Lung (tissue), 11 donors: ENCODE measurements at regions not wholly inside any gene's neighbourhood (a gene's known extent, or its start where the extent isn't known, plus 50 kb on each side); places are given as distances from the start of the nearest gene placed in this dataset.

Experiments used
- ATAC-seq: fragments of 200-7000 bp; cut with Tn5 transposase; one replicate; pipeline ENCODE4 v1.9.1; 2020; ENCODE audit warnings: moderate number of reproducible peaks; ENCODE audit not compliant: insufficient read depth, low FRiP score
- DNase-seq, 3 donors: peaks; one replicate each; pipeline ENCODE4 v3.0.0-alpha.2; 2013 to 2017
- H3K27ac ChIP-seq, 2 donors: one replicate each; pipeline ENCODE4 v1.5.1; 2013; ENCODE audit warnings: mild to moderate bottlenecking in 2 of 2, moderate library complexity in 2 of 2, control low read depth in 1 of 2, inconsistent platforms in 1 of 2, low read depth in 1 of 2, low read length in 1 of 2
- H3K27me3 ChIP-seq, 3 donors: one replicate each; pipeline ENCODE4 v1.5.1; 2013; ENCODE audit warnings: low read length in 2 of 3; ENCODE audit not compliant: control insufficient read depth in 3 of 3, insufficient read depth in 3 of 3
- H3K36me3 ChIP-seq, 4 donors: one replicate each; pipeline ENCODE4 v1.5.1; 2013; ENCODE audit warnings: low read length in 4 of 4, mild to moderate bottlenecking in 1 of 4, moderate library complexity in 1 of 4; ENCODE audit not compliant: control insufficient read depth in 4 of 4, insufficient read depth in 4 of 4
- H3K4me1 ChIP-seq, 5 donors: one replicate each; pipeline ENCODE4 v1.5.1; 2013; ENCODE audit warnings: low read length in 5 of 5, mild to moderate bottlenecking in 2 of 5, moderate library complexity in 1 of 5; ENCODE audit not compliant: control insufficient read depth in 5 of 5, insufficient read depth in 5 of 5
- H3K4me3 ChIP-seq: one replicate; pipeline ENCODE4 v1.5.1; 2013; ENCODE audit warnings: mild to moderate bottlenecking, control low read depth, moderate library complexity
- H3K9ac ChIP-seq, 2 donors: one replicate each; pipeline ENCODE4 v1.5.1; 2013; ENCODE audit warnings: low read length in 2 of 2, control low read depth in 1 of 2; ENCODE audit not compliant: insufficient read depth in 1 of 2
- H3K9me3 ChIP-seq, 4 donors: one replicate each; pipeline ENCODE4 v1.5.1; 2013; ENCODE audit warnings: low read length in 3 of 4, mild to moderate bottlenecking in 1 of 4, moderate library complexity in 1 of 4; ENCODE audit not compliant: control insufficient read depth in 4 of 4, insufficient read depth in 3 of 4
- WGBS, 2 donors: extraction: QIAGEN DNeasy Blood & Tissue Kit; methylation state at CpG; one replicate each; pipeline ENCODE4 v1.1.7; 2013; 5-methylcytosine and 5-hydroxymethylcytosine counted together
- TF ChIP-seq, protein P1 (sequence below): IDR thresholded peaks from 2 replicates; pipeline ENCODE4 v1.5.1; 2012; ENCODE audit warnings: mild to moderate bottlenecking; ENCODE audit errors: control extremely low read depth, extremely low read depth
- donor health status: control.
- donor health status: control.
- donor health status: Bipolar disorder and iron deficiency.
- donor health status: healthy.
- donor health status: DM: yes; HTN: yes; CAD: no.

DNA sequence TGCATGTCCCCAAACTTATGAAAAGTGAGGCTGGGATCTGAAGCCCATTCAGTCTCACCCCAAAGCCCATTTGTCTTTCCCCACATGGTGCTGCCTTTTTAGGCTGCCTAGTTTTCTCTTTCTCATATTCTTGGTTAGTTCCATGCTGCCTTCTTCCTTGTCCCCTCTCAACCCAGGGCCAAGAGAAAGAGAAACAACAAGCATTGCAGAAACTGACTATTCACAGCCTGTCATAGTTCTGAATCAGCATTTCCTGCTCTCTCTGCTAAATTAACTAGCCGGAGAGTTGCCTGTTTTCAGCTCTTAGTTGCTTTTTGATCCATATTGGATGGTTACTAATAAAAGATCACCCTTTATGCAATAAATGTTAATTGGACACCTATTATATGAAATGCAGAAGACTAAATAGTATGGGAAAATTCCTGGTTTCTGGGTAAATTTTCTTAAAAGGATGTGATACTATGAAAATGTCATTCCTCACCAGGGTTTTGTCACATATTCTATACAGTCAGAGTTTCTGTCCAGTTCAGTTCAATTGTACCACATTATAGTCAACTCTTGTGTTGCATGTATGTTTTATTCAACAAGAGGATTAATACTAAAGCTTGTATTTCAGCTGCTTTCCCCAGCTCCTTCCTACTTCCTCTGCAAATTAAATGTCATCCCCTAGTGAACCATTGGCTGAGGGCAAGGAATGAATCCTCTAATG, 246.5 kb downstream of the GALR1 start:
- 43 to 46% methylated on average over 1 of the region's 1 CpG for WGBS, 2 donors

DNA sequence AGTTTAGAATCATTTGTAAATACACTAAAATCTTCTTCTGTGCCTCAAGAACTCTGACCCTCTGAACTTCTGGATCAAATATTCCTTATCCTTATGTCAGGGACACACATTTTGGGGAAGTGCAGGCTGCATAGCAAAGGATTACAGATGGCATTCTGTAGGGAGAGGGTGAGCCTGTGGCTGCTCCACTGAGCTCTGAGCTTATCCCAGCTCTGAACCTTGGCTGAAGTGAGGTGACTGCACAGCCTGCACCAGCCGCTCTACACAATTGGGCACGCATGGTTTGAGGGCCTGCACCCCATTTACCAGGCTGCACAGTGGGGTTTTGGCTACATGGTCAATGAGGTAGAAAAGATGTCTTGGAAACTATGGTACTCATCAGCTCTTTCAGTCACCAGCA, 251.6 kb downstream of the GALR1 start:
- 43 to 46% methylated on average over 2 of the region's 2 CpGs for WGBS, 2 donors
- H3K4me3 ChIP-seq: no peak overlapping the region
- H3K27me3 ChIP-seq: no peaks in the 10 kb centered on the region
- H3K4me1 ChIP-seq: no peaks in the 10 kb centered on the region
- ATAC-seq (no peak), DNase-seq (no peak)
- TF ChIP-seq, protein P1, sequence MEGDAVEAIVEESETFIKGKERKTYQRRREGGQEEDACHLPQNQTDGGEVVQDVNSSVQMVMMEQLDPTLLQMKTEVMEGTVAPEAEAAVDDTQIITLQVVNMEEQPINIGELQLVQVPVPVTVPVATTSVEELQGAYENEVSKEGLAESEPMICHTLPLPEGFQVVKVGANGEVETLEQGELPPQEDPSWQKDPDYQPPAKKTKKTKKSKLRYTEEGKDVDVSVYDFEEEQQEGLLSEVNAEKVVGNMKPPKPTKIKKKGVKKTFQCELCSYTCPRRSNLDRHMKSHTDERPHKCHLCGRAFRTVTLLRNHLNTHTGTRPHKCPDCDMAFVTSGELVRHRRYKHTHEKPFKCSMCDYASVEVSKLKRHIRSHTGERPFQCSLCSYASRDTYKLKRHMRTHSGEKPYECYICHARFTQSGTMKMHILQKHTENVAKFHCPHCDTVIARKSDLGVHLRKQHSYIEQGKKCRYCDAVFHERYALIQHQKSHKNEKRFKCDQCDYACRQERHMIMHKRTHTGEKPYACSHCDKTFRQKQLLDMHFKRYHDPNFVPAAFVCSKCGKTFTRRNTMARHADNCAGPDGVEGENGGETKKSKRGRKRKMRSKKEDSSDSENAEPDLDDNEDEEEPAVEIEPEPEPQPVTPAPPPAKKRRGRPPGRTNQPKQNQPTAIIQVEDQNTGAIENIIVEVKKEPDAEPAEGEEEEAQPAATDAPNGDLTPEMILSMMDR: no peak
- H3K9me3 ChIP-seq: peaks cover 0 to 5% (median 0%) of the 10 kb centered on the region in 4 donors
- no peaks in the 10 kb centered on the region for H3K36me3 ChIP-seq
- H3K27ac ChIP-seq: no peak overlapping the region
- no peak overlapping the region for H3K9ac ChIP-seq

More for the DNA sequence above, 246.5 kb downstream of the GALR1 start:
- H3K27me3 ChIP-seq: no peaks in the 10 kb centered on the region
- no peak for ATAC-seq
- H3K9ac ChIP-seq: no peak overlapping the region
- no peaks in the 10 kb centered on the region for H3K36me3 ChIP-seq
- TF ChIP-seq, protein P1: no peak
- no peaks in the 10 kb centered on the region for H3K4me1 ChIP-seq
- no peaks in the 10 kb centered on the region for H3K9me3 ChIP-seq
- no peak overlapping the region for H3K4me3 ChIP-seq
- no peak overlapping the region for H3K27ac ChIP-seq
- no peak for DNase-seq

DNA sequence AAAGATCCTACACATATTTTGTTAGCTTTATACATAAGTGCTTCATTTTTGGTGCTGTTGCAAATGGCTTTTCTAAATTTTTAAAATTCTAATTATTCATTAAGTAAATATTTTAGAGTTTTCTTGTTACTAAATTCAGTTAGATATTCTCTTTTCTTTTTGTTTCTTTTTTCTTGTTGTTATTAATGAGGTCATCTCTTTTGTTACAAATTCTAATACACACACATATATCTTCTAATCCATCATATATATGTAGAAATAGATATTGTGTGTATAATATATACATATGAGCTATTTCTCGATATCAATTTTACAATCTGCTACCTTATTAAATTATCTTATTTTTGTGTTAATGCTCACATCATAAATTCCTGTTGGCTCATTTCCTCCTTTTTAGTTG, 255.9 kb downstream of the GALR1 start:
- DNase-seq (no peak), ATAC-seq (no peak)
- H3K9ac ChIP-seq: no peak overlapping the region
- 93 to 95% methylated on average over 1 of the region's 1 CpG for WGBS, 2 donors
- no peak overlapping the region for H3K27ac ChIP-seq
- H3K4me3 ChIP-seq: no peak overlapping the region
- H3K27me3 ChIP-seq: no peaks in the 10 kb centered on the region
- no peaks in the 10 kb centered on the region for H3K4me1 ChIP-seq
- H3K9me3 ChIP-seq: peaks cover 0 to 5% (median 0%) of the 10 kb centered on the region in 4 donors
- no peaks in the 10 kb centered on the region for H3K36me3 ChIP-seq
- TF ChIP-seq, protein P1: no peak

DNA sequence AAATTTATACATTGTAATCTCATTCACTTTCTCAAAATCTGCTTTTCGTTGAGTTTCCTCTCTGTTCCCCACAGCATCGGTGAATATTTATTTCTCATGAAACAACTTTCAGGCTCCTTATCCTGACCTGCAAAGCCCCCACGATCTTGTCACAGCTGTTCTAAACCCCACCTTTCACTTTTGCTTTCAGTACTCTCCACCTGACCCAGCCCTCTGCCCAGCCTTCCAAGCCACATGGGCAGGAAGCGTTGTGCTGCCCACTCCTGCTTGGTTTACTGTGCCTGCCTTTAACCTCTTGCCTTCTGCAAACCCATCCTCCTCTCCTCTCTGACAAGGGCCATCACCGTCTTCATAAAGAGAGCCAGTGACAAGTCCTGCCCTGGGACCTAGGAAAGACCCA, 262.5 kb downstream of the GALR1 start:
- Histone ChIP-seq H3K9ac (no peak overlapping the region), H3K4me1 (no peaks in the 10 kb centered on the region), H3K36me3 (no peaks in the 10 kb centered on the region), H3K27ac (no peak overlapping the region), H3K27me3 (no peaks in the 10 kb centered on the region), H3K4me3 (no peak overlapping the region), H3K9me3 (no peaks in the 10 kb centered on the region)
- ATAC-seq (no peak), DNase-seq (no peak)
- TF ChIP-seq, protein P1: no peak
- WGBS, 2 donors: 78 to 81% methylated on average over 5 of the region's 5 CpGs
